Left kidney (tissue), 1 donor: ENCODE measurements at regions not wholly inside any gene's neighbourhood (a gene's known extent, or its start where the extent isn't known, plus 50 kb on each side); places are given as distances from the start of the nearest gene placed in this dataset.
A peak's percentile ranks its signal among the peaks of the same experiment; 100 is the strongest.

ENCODE experiments used
- DNase-seq: peaks from one replicate; pipeline ENCODE4 v3.0.0-alpha.2; 2013

- no peak for DNase-seq
Measured at GRCh38 chr10:130869179-130869841, 442.2 kb downstream of the TCERG1L start.

- DNase-seq = no peak
Measured at GRCh38 chr10:130871406-130871805, 440.1 kb downstream of the TCERG1L start.

DNA sequence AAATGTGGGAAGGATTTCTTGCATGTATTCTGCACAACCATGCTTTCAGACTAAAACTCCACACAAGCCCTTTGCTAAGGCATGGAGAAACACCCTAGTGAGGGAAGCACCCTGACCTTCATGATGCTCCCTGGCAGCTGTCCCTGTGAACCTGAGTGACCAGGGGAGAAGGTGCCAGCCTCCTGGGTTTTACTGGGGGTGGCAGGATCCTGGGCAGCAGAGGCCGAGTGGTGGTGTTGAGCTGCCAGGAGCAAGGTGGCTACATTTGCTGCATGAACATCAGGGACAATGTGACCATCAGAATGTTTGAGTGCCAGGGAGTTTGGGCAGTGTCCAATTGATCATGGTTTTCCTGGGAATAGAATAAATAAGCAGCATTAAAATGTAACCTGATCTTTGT, 437.9 kb downstream of the TCERG1L start:
- no peak for DNase-seq

GRCh38 chr10:130875116-130875515, 436.4 kb downstream of the TCERG1L start:
- no peak for DNase-seq

DNA sequence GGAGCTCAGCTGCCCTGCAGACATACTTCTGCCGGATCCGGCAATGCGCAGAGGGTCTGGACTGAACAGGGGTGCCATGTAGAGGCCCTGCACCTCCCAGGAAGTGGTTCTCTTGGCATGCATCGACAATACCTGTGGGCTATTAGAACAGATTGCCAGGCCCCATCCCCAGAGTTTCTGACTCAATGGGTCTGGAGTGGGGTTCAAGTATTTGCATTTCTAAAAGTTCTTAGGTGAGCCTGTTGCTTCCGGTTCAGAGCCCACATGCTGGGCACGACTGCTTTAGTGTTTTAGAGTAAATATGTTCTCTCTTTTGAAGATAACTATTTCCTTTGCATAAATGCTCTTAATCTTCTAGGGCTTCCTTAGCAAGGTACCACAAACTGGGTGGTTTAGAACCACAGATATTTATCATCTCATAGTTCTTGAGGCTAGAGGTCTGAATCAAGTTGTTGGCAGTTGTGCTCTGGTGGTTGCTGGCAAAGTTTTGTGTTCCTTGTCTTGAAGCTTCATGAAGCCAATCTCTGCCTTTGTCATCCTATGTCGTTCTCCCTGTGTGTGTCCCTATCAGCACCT, 435.5 kb downstream of the TCERG1L start:
- no peak for DNase-seq

DNA sequence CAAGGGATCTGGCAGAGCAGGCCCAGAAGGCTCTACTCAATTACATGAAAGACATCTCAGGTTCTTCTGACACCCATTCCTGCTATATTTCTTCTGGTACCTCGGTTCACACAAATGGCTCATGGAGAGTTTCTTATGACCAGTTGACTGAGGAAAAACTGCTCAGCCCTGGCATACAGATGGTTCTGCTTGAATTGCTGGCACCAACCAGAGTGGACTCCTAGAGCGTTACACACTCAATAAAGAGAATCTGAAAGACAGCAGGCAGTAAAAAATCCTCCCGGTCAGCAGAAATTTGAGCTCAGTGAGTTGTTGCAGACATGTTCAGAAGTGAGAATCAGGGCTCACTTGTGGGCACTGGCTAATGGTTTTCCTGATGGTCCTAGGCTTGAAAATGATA, 434.4 kb downstream of the TCERG1L start:
- peak; percentile 25 for DNase-seq

DNA sequence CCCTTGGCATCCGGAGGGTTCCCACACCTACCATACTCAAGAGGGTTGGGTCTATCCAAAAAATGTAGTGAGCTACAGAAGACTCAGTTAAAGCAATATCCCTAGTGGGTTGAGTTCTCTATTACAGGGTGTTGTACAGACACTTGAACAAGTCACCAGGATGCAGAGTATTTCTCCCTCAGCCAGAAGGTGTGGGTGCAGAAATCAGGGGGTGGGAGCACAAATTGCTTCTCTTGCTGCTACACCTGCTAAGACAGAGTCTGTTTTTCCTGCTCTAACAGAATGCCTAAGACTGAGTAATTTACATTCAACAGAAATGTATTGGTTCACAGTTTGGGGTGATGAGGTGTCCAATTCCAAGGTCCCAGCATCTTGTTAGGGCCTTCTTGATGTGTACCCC, 433.4 kb downstream of the TCERG1L start:
- no peak for DNase-seq

DNA sequence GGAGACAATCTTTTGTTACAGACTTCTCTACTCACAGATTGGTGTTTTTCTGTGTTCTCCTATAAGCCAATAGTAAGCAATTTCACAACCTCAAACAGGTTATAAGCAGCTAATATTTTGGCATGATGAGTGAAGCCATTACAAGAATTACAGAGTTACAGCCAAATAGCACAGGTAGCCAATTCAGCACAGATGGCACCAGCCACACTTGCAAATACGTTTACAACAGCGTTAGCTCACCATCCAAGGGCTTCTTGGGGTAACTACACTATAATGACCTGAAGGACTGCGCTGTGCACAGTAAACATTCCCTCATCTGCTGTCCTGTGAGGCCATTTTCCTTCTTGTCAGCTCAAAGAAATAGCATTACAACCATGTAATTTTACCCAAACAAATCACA, 428.6 kb downstream of the TCERG1L start:
- DNase-seq = no peak

GRCh38 chr10:130884456-130884855, 427.1 kb downstream of the TCERG1L start:
- no peak for DNase-seq

DNA sequence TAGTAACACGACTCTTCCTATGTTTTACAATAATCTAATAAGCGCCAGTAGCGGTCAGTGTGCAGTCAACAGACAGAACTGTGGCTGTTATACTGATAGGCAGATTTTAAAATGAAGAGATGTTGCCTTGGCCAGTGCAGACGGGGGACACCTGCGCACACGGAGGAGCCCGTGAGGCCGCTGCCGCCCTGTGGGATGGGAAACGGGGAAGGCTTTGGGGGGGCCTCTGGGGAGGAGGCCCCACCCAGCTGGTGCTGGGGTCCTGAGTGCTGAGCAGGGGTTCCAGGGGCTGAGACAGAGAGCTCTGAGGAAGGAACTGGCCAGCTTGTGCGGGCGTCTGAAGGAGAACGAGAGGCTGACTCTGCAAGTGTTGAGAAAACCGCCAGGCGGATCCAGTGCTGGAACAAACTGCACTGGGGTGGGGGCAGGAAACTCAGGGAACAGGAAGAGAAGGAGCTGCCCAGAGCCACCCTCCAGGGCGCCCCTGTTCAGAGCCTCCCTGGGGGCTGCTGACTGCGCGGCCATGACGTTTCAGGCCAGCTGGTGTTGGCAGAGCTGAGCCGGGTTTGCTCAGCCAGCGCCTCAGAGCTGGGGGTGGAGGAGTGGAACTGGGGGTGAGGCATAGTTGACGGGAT, 426.4 kb downstream of the TCERG1L start:
- DNase-seq = peak; percentile 29

GRCh38 chr10:130887170-130887569, 424.4 kb downstream of the TCERG1L start:
- no peak for DNase-seq

GRCh38 chr10:130888493-130888892, 423.0 kb downstream of the TCERG1L start:
- no peak for DNase-seq

DNA sequence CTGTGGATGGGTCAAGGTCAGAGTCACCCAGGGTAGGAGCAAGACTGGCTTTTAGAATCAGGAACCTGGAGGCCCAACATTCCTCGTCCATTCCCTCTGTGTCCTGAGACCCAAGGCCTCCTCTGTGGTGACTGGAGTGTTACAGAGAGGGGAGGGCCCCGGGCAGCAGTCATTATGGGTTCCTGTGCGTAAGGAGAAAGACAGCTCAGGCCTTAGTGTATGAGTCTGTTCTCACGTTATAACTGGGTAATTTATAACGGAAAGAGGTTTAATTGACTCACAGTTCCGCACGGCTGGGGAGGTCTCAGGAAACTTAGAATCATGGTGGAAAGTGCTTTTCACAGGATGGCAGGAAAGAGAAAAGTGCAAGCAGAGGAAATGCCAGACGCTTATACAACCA, 422.3 kb downstream of the TCERG1L start:
- DNase-seq = no peak

- DNase-seq = no peak
Measured at GRCh38 chr10:130889780-130890179, 421.7 kb downstream of the TCERG1L start.

DNA sequence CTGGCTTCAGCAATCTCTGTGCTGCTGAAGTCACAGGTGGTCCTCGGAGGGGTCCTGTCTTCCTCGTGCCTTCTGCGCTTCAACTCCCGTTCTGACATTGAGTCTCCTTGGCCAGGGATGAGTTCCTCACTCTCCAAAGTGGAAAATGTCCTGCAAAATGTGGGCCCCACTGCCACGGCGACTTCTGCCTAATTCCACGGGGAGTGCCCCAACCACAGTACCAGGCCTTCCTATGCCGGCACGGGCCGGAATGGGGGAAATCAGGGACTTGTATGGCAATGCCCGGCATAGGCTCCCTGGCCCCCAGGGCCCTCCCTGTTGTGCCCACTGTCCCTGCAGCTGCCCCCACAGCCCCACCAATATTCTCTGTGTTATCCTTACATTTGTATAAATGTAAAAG, 420.5 kb downstream of the TCERG1L start:
- no peak for DNase-seq

DNA sequence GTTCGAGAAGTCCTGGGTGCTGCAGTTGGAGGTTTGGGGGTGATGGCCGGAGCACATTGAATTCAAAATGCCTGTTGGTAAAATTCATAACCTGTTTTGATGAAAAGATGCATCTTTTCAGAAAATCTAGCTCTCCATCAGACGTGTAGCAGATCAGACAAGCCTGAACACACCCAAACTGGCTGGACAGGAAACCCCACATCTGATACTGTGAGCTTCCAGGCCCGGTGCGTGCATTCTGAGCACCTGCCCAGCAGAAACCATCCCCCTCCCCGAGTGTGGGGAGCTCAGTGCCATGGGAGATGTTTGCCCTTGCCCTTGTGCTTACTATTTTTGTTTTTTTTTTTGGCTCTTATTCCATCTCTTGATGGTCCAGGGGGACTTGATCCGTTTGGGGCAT, 417.1 kb downstream of the TCERG1L start:
- DNase-seq = no peak

DNA sequence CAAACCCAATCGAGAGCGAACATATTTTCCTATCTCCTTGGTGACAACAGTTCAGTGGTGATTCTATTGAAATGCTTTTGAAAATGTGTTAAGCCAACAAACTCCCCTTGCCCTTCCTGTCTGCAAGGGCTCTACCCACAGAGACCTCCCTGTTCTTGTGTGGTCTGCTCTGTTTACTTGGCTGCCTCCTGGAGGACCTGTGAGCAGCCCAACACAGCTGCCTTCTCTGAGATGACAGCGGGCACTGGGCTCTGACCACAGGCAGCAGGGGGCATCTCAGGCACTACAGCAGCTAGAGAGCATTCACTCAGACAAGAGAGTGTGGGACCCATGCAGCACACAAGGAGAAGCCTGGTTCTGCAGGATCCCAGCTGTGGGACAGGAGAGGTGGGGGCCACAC, 416.4 kb downstream of the TCERG1L start:
- DNase-seq = no peak

DNA sequence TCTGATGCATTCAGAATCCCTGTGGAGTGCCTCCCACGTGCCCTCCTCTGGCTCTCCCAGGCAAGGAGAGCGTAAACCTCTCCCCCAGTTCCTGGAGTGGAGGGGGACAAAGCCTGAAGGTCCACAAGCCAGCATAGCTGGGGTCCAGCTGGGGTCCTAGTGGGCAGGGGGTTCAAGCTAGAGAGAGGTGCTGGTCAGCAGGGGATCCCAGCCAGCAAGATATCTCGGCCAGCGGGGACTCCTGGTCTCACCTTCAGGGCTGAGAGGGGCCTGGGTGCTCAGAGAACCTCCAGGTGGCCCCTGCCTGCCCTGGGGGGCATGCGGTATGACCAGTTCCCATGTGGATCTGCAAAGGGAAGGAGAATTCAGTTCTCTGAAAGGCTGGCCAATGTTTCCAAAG, 413.7 kb downstream of the TCERG1L start:
- DNase-seq = no peak

- no peak for DNase-seq
Measured at GRCh38 chr10:130898381-130898780, 413.1 kb downstream of the TCERG1L start.

- no peak for DNase-seq
Measured at GRCh38 chr10:130899856-130900255, 411.7 kb downstream of the TCERG1L start.

- no peak for DNase-seq
Measured at GRCh38 chr10:130900441-130901160, 410.9 kb downstream of the TCERG1L start.

DNA sequence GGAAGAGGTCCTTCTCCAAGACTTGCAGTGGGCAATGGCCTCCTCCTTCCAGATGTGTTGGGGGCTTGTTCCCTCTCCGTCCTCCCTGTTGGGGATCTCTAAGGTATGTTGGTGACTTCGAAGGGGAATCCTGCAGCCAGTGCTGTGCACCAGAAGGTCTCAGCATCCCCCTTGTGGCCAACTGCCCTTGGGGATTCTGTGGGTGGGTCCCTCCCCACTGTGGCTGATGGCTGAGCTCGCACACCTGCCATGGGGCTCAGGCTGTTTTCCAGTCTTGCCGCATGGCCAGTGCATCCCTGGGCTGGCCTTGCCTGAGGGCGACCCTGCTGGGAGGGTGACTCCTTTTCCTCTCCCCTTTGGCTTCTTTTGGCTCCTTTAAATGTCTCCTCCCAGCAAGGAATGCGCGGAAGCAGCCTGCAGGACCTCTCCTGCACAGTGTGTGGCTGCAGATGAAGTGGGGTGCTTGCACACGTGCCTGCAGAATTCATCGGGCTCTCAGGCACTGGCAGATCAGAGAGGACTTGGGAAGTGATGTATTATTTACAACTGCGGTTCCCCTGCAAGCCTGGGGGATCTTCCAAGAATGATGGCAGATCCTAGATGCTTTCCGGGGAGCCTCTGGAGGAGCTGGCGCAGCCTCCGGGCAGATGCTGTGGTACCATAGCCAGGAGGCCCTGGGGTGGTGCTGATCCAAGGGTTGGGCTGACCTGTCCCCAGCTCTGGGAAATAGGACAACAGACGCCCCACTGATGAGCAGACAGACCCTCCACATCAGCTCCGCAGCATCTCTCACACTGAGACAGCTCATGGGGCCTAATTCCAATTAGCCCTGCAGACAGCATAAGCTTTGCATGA, 410.0 kb downstream of the TCERG1L start:
- no peak for DNase-seq
